Suppressor macrophage treated with lipopolysaccharide for 4 hours (primary cell): ENCODE measurements at regions not wholly inside any gene's neighbourhood (a gene's known extent, or its start where the extent isn't known, plus 50 kb on each side); places are given as distances from the start of the nearest gene placed in this dataset.
A peak's percentile ranks its signal among the peaks of the same experiment; 100 is the strongest.

Source experiments
- DNase-seq: peaks from one replicate; pipeline ENCODE4 v3.0.0-alpha.2; 2020

GRCh38 chr9:86679909-86680308 is 267.4 kb downstream of the GAS1 start:
- DNase-seq, result no peak

- DNase-seq, result no peak
Measured at GRCh38 chr9:86676396-86676795, 270.9 kb downstream of the GAS1 start.

DNA sequence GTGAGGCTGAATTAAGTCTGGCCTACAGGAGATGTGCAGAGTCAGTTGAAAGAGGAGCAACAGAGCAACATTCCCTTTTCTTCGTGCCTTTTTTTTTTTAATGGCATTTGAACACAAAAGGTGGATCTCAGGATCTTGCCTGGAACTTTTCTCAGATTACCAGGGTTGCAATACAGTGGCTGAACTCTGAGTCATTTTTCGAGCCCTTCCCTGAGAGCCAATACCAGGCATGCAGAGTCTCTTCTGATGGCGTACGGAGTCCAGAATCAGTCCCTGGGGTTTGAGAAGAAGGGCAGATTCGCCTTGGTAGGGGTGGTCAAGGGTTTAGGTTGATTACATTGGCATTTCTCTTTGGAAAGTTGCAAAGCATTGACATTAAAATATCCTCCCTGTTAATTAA is 271.5 kb downstream of the GAS1 start:
- no peak for DNase-seq

GRCh38 chr9:86674487-86674886 is 272.8 kb downstream of the GAS1 start:
- no peak for DNase-seq

DNA sequence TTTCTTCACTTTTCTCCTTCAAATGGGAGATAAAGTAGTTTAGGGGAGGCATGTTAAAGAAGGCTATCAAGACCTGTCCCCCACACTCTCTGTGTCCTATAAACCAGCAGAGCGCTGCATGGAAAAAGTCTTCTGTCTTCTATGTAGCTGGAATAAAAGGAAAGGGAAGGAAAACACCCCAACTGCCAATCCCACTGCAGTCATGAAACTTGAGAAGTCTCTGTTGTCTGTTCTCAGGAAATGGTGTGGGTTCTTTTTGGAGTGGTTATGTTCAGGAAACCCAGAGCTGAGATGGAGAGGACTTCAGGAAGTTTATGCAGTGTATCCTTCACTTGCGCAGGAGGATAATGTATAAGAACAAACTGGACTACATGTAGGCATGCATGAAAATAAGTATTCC is 274.3 kb downstream of the GAS1 start:
- no peak for DNase-seq

DNA sequence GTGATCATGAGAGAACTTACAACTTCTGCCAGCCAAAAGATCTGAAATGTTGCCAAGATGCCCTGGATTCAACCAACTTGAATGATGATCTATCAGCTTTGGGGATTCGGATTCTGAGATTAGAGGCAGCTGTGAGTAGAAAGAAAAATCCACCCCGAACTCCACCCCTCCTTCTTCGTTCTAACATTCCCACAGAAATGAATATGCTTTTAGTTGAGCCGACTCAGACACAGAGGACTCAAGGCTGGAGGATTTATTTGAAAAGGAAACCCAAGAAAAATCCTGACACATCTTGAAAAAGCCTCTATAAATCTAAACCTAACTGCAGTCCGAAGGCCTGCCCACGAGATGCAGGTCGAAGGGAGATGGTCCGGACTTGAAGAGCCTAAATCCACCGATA is 275.0 kb downstream of the GAS1 start:
- no peak for DNase-seq

DNA sequence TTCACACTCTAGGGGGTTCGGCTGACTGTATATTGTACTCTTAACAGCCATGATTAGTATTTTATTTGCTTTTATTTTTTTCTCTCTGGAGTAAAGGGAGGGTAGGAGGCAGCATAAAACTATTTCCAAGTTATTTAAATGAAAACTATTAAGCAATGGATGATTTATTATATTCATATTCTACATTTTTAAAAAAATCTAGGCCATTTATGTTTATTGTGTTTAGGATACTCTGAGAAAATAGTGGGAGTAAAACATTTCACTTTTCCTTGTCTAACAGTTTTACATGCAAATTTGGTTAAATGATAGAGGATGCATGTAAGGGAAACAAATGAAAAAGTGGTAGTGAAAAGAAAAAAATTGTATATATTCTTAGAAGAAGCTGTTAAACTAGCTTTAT is 276.3 kb downstream of the GAS1 start:
- no peak for DNase-seq

DNA sequence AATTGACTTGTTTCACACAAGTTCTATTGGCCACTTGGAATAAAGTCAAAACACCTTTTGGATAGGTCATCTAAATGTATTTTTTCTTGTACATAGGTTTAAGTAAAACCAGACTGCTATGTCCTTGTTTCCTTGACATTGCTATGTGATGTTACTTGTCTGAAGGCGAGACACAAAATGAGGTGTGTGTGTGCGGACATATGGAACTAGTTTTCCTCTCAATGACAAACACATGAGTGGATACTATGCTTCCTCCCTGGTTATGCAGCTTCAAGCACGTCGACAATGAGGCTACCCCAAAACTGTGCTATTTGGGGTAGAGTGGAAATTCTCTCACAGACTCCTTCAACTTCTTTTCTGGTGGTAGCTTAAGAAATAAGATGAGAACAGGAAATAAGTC is 276.8 kb downstream of the GAS1 start:
- no peak for DNase-seq

DNA sequence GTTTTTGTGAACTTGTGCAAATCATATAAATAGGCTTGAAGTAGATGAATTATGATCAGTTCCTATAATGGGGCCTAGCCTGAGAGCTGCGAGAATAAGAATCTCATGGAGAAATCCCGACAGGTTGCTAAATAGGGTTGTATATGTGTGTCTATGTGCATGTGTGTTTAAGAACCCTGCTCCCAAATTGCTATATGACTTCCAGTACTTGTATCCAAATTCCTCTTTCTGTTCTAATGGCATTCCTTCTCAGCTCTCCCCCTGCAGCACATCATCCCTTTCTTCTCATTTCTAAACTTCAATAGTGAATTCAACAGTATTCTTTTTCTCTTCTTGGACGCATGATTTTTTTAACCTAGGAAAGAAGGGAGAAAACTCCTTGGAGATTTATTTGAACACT is 277.2 kb downstream of the GAS1 start:
- DNase-seq, result no peak

GRCh38 chr9:86669422-86669821 is 277.9 kb downstream of the GAS1 start:
- DNase-seq, result no peak

DNA sequence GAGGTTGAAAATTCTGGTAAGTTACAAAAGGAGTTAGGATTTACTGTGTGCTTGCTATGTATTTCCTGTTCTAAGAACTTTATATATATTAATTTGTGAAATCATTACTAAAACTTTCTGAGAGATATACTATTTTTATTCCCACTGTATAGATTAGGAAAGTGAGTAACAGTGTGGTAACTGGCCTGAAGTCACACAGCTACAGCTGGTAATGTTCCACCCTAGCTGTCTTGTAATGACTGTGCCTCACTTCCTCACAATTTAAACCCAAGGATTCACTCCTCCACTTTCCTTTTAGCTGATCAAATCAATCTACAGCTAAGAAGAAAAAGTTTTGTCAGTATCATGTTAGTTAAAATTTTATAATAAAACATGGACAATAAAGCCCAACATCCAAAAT is 278.8 kb downstream of the GAS1 start:
- DNase-seq, result peak; percentile 0

- DNase-seq, result no peak
Measured at GRCh38 chr9:86667307-86667706, 280.0 kb downstream of the GAS1 start.

DNA sequence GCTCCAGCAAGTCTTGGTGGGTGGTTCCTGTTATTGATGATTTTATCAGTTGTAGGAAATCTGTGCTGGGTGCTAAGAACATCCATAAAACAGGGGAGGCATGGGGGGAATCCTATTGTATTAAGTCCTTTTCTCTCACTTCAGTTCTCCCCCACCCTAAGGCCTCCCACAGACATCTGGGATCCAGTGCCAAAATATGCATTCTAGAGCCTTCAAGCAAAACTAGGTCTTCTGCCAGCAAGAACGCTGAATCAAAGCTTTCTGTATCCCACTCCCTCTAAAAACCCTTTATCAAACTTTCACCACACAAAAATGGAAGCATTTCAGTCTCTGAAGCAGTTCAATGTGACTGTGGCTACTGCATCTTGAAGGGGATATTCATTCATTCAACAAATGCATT is 281.9 kb downstream of the GAS1 start:
- DNase-seq, result no peak

DNA sequence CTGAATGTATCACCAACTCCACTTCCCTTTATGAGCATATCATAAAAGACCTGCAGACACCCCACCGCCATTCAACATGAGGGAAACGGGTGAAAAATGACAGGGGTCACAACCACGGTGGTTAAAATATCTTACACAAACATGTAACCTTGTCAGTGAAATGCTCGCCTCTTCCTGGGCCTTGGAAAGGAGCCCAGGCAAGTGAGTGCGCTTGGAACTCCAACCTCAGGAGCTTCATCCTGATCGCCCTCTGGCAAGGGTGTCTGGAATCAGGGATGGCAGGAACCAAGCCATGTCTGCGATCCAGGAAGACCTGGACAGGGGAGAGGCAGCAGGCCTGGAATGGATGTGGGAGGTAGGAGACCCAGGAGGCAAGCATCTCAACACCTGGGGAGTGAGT is 282.7 kb downstream of the GAS1 start:
- no peak for DNase-seq

- no peak for DNase-seq
Measured at GRCh38 chr9:86663905-86664304, 283.4 kb downstream of the GAS1 start.

DNA sequence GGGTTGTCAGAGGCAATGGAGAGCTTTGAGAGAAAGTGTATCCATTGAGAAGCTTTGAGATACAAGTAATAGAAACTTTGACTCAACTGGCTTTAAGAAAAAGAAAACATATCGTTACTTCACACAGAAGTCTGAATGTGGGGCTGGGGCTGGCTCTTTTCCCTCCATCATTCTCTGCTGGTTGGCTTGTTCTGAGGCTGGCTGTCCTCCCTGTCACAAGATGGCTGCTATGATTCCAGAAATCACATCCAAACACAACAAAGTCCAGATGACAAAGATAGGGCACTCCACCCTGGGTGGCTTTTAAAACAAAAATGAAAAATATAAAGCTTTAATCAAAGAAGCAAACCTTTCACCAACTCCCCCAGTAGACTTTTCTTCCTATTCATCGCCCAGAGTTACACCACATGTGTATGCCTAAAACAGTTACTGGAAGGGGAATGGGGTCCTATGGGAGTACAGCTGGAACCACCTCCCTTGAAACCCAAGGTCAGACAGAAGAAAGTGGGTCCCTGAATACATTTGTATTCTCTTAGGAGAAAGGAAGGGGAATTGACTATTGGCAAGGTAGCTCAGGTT is 284.3 kb downstream of the GAS1 start:
- DNase-seq, result no peak

DNA sequence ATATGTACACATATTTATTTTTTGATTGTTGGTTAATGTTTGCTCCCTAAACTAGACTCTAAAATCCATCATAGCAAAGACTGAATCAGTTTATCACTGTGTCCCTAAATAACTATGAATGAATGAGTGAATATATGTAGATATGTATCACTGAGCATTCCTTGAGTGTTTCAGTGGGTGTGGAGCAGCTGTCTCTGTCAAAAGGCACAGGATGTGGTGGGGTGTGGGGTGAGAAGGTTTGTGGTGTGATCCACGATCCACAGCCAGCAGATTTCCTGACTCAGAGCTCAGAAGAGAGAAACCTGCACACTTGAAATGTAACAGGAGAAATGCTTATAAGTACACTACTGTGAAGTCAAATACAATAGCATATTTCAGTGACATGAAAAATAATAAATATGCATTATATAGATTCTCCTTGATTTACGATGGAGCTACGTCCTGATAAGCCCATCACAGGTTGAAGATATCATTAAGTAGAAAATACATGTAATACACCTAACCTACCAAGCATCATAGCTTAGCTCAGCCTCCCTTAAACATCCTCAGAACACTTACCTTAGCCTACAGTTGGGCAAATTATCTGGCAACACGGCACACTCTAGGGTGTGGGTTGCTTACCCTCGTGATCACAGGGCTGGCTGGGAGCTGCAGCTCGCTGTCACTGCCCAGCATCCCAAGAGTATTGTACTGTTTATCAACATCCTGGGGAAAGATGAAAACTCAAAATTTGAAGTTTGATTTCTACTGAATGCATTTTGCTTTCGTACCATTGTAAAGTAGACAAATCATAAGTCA is 287.0 kb downstream of the GAS1 start:
- DNase-seq, result no peak

DNA sequence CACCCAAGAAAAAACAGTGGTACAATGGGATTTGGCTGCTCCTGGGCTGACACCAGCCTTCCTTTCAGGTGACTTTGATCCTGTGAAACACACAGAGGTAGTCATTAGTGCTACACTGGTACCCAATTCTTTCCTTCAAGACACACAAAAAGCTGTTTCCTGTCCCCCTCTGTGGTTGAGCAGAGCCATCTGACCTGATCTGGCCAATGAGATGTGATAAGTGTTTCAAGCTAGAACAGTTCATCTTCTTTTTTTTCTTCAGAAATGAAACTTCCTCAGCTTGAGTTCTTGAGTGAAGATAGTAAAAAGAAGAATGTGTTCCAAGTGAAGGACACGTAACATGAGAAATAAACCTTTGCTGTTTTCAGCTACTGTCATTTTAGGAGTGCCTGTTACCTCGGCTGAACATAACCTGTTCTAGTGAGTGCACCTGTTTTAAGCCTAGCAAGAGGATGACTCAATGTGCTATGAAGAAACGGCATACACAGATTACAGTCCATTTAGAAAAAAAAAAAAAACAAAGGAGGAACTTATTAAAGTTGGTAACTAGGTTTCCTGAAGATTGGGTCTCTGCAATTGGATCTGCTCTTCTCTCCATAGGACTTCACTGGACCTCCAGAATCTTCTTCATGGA is 287.8 kb downstream of the GAS1 start:
- DNase-seq, result no peak

GRCh38 chr9:86655147-86655546 is 292.2 kb downstream of the GAS1 start:
- DNase-seq, result no peak

GRCh38 chr9:86653466-86653865 is 293.8 kb downstream of the GAS1 start:
- DNase-seq, result no peak

DNA sequence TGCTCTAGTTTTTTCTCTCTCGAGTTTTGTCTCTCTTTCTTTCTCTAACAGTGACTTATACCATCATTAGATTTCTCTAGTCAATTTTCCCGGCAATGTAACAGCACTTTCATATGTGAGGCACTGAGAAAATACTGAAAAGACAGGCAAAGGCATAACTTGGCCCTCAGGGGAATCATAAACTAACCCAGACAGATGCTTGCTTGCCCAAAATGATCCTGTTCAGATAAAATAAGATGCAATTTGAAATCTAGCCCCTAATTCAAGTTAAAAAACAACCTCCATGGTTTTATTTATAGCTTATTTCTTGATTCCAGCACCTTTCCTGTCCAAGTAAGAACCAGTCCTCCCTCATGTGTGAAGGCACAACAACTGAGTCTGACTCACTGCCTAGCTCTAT is 294.6 kb downstream of the GAS1 start:
- DNase-seq, result no peak

DNA sequence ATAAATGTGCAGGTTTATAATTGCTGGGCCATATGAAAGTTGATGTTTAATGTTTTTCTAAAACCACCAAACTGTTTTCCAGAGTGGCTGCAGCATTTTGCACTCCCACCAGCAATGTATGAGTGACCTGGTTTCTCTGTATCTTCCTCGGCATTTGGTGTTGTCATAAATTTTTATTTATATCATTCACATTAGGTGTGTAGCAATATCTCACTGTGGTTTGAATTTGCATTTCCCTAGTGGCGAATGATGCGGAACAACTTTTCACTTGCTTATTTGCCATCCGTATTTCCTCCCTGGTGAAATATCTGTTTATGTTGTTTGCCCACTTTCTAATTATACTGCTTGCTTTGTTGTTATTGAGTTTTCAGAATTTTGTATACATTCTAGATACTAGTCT is 295.7 kb upstream of the TUT7 start:
- no peak for DNase-seq

- no peak for DNase-seq
Measured at GRCh38 chr9:86648828-86649170, 294.6 kb upstream of the TUT7 start.

DNA sequence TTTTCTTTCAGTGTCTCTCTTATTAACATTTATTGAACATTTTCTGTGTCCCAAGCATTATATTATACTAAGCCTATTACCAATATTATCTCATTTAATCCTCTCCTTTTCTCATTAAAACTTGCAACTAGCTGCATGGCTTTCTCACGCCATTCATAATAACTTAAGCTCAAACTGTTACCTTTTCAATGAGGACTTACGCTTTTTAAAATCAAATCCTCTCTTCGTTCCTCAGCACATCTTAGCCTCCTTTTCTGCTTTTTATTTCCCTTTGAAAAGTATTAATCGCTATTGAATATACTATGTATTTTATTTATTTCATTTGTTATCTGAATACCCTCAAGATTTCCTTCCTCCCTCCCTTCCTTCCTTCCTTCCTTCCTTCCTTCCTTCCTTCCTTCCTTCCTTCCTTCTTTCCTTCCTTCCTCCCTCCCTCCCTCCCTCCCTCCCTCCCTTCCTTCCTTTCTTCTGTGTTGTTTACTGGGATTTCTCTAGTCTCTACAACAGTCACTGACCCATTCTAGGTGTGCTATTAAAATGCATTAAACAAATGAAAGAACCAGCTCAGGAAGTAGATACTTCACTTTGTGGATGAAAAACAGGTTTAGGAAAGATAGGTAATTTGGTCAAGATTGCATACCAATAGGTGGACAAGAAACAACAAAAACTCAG is 294.1 kb upstream of the TUT7 start:
- no peak for DNase-seq
